Loucy (cell line): ENCODE measurements at regions not wholly inside any gene's neighbourhood (a gene's known extent, or its start where the extent isn't known, plus 50 kb on each side); places are given as distances from the start of the nearest gene placed in this dataset.
A peak's percentile ranks its signal among the peaks of the same experiment; 100 is the strongest.

Experiments used
- CTCF ChIP-seq: fragments of 200-600 bp; sonication (generic); conservative IDR thresholded peaks from 2 replicates; pipeline ENCODE4 v1.5.1; 2014; ENCODE audit warnings: mild to moderate bottlenecking, antibody characterized with exemption, low read length
- EZH2phosphoT487 ChIP-seq: fragments of 200-600 bp; IDR thresholded peaks from 2 replicates; pipeline ENCODE4 v1.6.1; 2018; ENCODE audit warnings: antibody characterized with exemption, mild to moderate bottlenecking, moderate library complexity, borderline replicate concordance

DNA sequence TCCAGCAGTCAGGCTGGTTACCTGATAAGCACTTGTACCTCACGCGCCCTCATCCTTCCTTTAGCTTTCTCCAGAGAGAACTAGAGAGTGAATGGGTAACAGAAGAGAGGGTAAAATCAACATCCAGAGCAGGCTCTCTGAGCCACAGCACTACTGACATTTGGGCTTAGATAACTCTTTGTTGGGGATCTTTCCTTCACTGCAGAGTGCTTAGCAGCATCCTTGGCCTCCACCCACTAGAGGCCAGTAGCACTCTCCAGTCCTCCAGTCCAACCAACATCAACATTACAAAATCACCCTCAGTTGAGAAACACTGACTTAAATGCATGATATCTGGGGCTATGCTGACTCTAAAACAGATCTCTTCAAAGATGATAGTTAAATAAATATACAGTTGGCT, 220.7 kb downstream of the TACR3 start:
- TF ChIP-seq CTCF (peak; percentile 54), EZH2phosphoT487 (no peak)
